Suprapubic skin (tissue), 3 donors: ENCODE measurements at regions not wholly inside any gene's neighbourhood (a gene's known extent, or its start where the extent isn't known, plus 50 kb on each side); places are given as distances from the start of the nearest gene placed in this dataset.

Source experiments
- CTCF ChIP-seq, 2 donors: fragments of 200-600 bp in 1 of 2; fragments of 450-650 bp in 1 of 2; sonication (generic) in 1 of 2; IDR thresholded peaks; one replicate each; pipeline ENCODE4 v1.5.1; 2016 to 2019; ENCODE audit warnings: antibody characterized with exemption in 2 of 2, mild to moderate bottlenecking in 1 of 2, moderate library complexity in 1 of 2
- POLR2AphosphoS5 ChIP-seq, 3 donors: sonication (generic); formaldehyde crosslinking; IDR thresholded peaks; one replicate each; pipeline ENCODE4 v1.6.1; 2017; ENCODE audit warnings: antibody characterized with exemption in 3 of 3

- no peak for TF ChIP-seq CTCF (IDR thresholded peaks at IDR 0.05)
- no peak for TF ChIP-seq POLR2AphosphoS5 (IDR thresholded peaks at IDR 0.05)
Measured at GRCh38 chr18:64810354-64810753, 661.5 kb upstream of the LINC00305 start.
